ENCODE measurements at regions not wholly inside any gene's neighbourhood (a gene's known extent, or its start where the extent isn't known, plus 50 kb on each side); places are given as distances from the start of the nearest gene placed in this dataset.

- no peaks in the 10 kb centered on the region for H3K27me3 ChIP-seq (ENCODE audit: low read depth)
- no peak for DNase-seq
- no peaks in the 10 kb centered on the region for H3K4me1 ChIP-seq
- no peak overlapping the region for H3K27ac ChIP-seq (replicated peaks)
- intact Hi-C loops (cut with micrococcal nuclease), result no loop called here
- no peak overlapping the region for H3K4me3 ChIP-seq
- no peaks in the 10 kb centered on the region for H3K9me3 ChIP-seq (replicated peaks)
- H3K36me3 ChIP-seq, result no peaks in the 10 kb centered on the region
- no peak for TF ChIP-seq CTCF (IDR thresholded peaks at IDR 0.05; ENCODE audit: borderline replicate concordance)
These were observed 70.7 kb downstream of the CETN3 start for GRCh38 chr5:90338712-90339372.

- intact Hi-C loops (cut with micrococcal nuclease), result no loop called here
- TF ChIP-seq CTCF (IDR thresholded peaks at IDR 0.05; ENCODE audit: borderline replicate concordance), result no peak
- no peak overlapping the region for H3K27ac ChIP-seq (replicated peaks)
- H3K4me3 ChIP-seq, result no peak overlapping the region
- H3K9me3 ChIP-seq (replicated peaks), result no peaks in the 10 kb centered on the region
- H3K27me3 ChIP-seq (ENCODE audit: low read depth), result no peaks in the 10 kb centered on the region
- no peaks in the 10 kb centered on the region for H3K4me1 ChIP-seq
- H3K36me3 ChIP-seq, result no peaks in the 10 kb centered on the region
- DNase-seq, result no peak
These were observed 72.0 kb downstream of the CETN3 start for GRCh38 chr5:90337449-90338052.

- Histone ChIP-seq H3K9me3 (replicated peaks) (no peaks in the 10 kb centered on the region), H3K36me3 (no peaks in the 10 kb centered on the region), H3K4me3 (no peak overlapping the region), H3K27me3 (ENCODE audit: low read depth) (no peaks in the 10 kb centered on the region), H3K27ac (replicated peaks) (no peak overlapping the region), H3K4me1 (no peaks in the 10 kb centered on the region)
- intact Hi-C loops (cut with micrococcal nuclease), result no loop called here
- TF ChIP-seq CTCF (IDR thresholded peaks at IDR 0.05; ENCODE audit: borderline replicate concordance), result no peak
- no peak for DNase-seq
These were observed 72.8 kb downstream of the CETN3 start for GRCh38 chr5:90336752-90337151.

DNA sequence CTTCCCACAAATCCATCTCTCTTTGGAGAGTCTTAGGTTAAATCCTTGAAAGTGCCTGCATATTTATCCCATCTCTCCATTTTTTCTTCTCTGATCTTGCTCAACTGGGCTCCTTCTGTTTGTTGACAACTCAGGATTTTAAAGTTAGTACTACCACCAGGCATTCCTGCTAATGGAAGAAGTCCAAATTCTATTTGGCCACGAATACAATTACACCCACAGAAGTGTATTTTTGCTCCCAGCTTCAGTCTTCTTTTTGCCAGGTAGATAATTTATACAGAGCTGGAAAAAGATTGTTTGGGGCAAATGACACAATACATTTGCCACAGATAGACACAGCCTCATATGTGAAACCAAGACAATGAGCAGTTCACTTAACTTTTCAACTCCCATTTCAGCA is 74.8 kb downstream of the CETN3 start:
- no peak overlapping the region for H3K4me3 ChIP-seq
- H3K27me3 ChIP-seq (ENCODE audit: low read depth), result no peaks in the 10 kb centered on the region
- intact Hi-C loops (cut with micrococcal nuclease), result no loop called here

DNA sequence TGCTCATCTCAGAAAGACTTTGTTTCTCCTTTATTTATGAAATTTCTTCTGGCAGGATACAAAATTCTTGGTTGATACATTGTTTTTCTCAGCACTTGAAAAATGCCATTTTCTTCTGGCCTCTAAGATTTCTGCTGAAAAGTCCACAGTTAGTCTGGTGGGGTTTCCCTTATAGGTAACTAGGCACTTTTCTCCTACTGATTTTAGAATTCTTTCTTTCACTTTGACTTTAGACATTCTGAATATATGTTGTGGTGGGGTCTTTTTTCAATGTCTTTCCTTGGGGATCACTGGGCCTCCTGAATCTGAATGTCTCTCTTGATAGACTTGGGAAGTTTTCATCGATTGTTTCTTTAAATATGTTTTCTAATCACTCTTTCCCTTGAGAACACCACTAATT is 79.6 kb downstream of the CETN3 start:
- Histone ChIP-seq H3K4me1 (no peaks in the 10 kb centered on the region), H3K9me3 (replicated peaks) (peaks cover 10% of the 10 kb centered on the region), H3K4me3 (no peak overlapping the region), H3K27me3 (ENCODE audit: low read depth) (no peaks in the 10 kb centered on the region), H3K36me3 (no peaks in the 10 kb centered on the region), H3K27ac (replicated peaks) (no peak overlapping the region)
- no peak for TF ChIP-seq CTCF (IDR thresholded peaks at IDR 0.05; ENCODE audit: borderline replicate concordance)
- no peak for DNase-seq
- intact Hi-C loops (cut with micrococcal nuclease), result no loop called here

More for the DNA sequence above, 74.8 kb downstream of the CETN3 start:
- Histone ChIP-seq H3K27ac (replicated peaks) (no peak overlapping the region), H3K4me1 (no peaks in the 10 kb centered on the region), H3K36me3 (no peaks in the 10 kb centered on the region), H3K9me3 (replicated peaks) (peaks cover 7% of the 10 kb centered on the region)
- no peak for TF ChIP-seq CTCF (IDR thresholded peaks at IDR 0.05; ENCODE audit: borderline replicate concordance)
- no peak for DNase-seq

All from left ventricle myocardium inferior (tissue), 1 donor.